Kidney (tissue), 13 donors: ENCODE measurements at regions not wholly inside any gene's neighbourhood (a gene's known extent, or its start where the extent isn't known, plus 50 kb on each side); places are given as distances from the start of the nearest gene placed in this dataset.

Experiments used
- DNase-seq, 5 donors: peaks; one replicate each; pipeline ENCODE4 v3.0.0-alpha.2; 2013 to 2020
- FAIRE-seq: peaks from 2 replicates; lab custom pipeline; 2012; peaks lifted over from hg19 to GRCh38; lab: Jason Lieb, UNC
- H3K27ac ChIP-seq, 2 donors: one replicate each; pipeline ENCODE4 v1.7.0; 2013; ENCODE audit warnings: low read depth in 2 of 2, low read length in 2 of 2, inconsistent platforms in 1 of 2
- H3K27me3 ChIP-seq: one replicate; pipeline ENCODE4 v1.7.1; 2013; ENCODE audit warnings: low read length, inconsistent platforms; ENCODE audit not compliant: control insufficient read depth, insufficient read depth
- H3K36me3 ChIP-seq, 3 donors: one replicate each; pipeline versions ENCODE4 v1.7.0 to v1.7.1; 2013; ENCODE audit warnings: low read length in 3 of 3, control low read depth in 1 of 3, inconsistent platforms in 1 of 3; ENCODE audit not compliant: insufficient read depth in 3 of 3, control insufficient read depth in 2 of 3
- H3K4me1 ChIP-seq, 3 donors: one replicate each; pipeline versions ENCODE4 v1.7.0 to v1.7.1; 2013; ENCODE audit warnings: low read length in 3 of 3, inconsistent platforms in 1 of 3, low read depth in 1 of 3; ENCODE audit not compliant: control insufficient read depth in 2 of 3, insufficient read depth in 2 of 3
- H3K4me3 ChIP-seq, 3 donors: one replicate each; pipeline versions ENCODE4 v1.7.0 to v1.8.1; 2013; ENCODE audit warnings: low read length in 3 of 3, control low read depth in 1 of 3, inconsistent platforms in 1 of 3
- H3K9ac ChIP-seq, 3 donors: one replicate each; pipeline versions ENCODE4 v1.7.0 to v1.7.1; 2013; ENCODE audit warnings: low read length in 3 of 3, control low read depth in 1 of 3, inconsistent platforms in 1 of 3
- H3K9me3 ChIP-seq, 3 donors: one replicate each; pipeline versions ENCODE4 v1.7.0 to v1.7.1; 2013; ENCODE audit warnings: low read length in 3 of 3, control low read depth in 1 of 3, inconsistent platforms in 1 of 3; ENCODE audit not compliant: control insufficient read depth in 2 of 3, insufficient read depth in 1 of 3
- CTCF ChIP-seq: IDR thresholded peaks from 3 replicates; pipeline ENCODE4 v1.5.1; 2012; ENCODE audit warnings: mild to moderate bottlenecking, moderate library complexity, borderline replicate concordance; ENCODE audit not compliant: insufficient read depth; ENCODE audit errors: extremely low read depth
- intact Hi-C: fragments of 100-400 bp; cut with DNase I; formaldehyde crosslinking; loops from one replicate; pipeline ENCODE4 v1.11.1; 2022
- donor health status: control.
- donor health status: control.
- donor health status: control.
- donor health status: control.
- donor health status: control.
- donor health status: DM: yes; HTN: yes; CAD: no.
- donor health status: Normal renal cell carcinoma (clear cell type).

DNA sequence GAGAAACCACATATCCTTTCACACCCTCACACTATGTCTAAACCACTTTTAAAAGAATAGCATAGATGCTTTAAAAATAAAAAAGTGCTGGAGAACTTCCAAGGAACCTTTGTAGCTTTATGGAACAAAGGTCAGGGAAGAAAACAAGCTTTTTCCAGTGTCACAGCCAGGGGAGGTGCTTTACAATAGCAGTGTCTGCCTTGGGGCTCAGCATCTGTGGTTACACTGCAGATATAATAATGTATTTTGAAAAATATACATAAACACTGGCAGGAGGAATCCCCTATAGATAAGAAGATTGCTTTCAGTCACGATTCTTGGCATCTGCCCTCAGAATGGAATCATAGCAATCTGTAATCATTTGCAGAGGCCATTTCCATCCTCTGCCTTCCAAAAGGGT, 362.4 kb upstream of the LRRC3B start:
- DNase-seq (no peak), FAIRE-seq (no peak)
- no peak overlapping the region for H3K9ac ChIP-seq
- intact Hi-C loops: no loop called here
- peaks cover 0 to 5% (median 2%) of the 10 kb centered on the region in 3 donors for H3K4me1 ChIP-seq
- H3K27ac ChIP-seq: no peak overlapping the region
- no peak for TF ChIP-seq CTCF
- no peak overlapping the region for H3K4me3 ChIP-seq
- H3K36me3 ChIP-seq: no peaks in the 10 kb centered on the region
- H3K27me3 ChIP-seq: no peaks in the 10 kb centered on the region
- no peaks in the 10 kb centered on the region for H3K9me3 ChIP-seq

- H3K27me3 ChIP-seq: no peaks in the 10 kb centered on the region
- H3K9ac ChIP-seq: no peak overlapping the region
- DNase-seq (no peak), FAIRE-seq (no peak)
- intact Hi-C loops: no loop called here
- no peak overlapping the region for H3K4me3 ChIP-seq
- no peak overlapping the region for H3K27ac ChIP-seq
- no peaks in the 10 kb centered on the region for H3K36me3 ChIP-seq
- H3K9me3 ChIP-seq: no peaks in the 10 kb centered on the region
- no peak for TF ChIP-seq CTCF
- H3K4me1 ChIP-seq: peaks cover 0 to 5% (median 1%) of the 10 kb centered on the region in 3 donors
Measured at GRCh38 chr3:26264708-26265107, 357.9 kb upstream of the LRRC3B start.

DNA sequence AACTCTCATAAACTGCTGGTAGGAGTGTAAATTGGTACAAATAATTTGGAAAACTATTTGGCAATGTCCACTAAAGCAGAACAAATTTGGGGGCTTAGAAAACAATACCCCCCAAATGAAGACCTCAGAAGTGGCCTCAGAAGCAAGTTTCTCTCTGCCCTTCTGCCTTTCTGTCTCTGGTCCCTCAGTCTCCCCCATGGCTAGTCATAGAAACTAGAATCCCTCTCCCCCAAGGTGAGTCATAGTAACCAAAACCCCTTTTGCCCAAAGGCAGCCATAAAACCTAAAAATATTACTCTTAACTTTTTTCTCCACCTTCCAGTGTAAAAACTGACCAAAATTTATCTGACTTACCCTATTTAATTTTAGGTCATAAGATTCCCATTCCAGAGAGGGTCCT, 350.7 kb upstream of the LRRC3B start:
- no peak for TF ChIP-seq CTCF
- FAIRE-seq (no peak), DNase-seq (no peak)
- Histone ChIP-seq H3K4me3 (no peak overlapping the region), H3K27ac (no peak overlapping the region), H3K9ac (no peak overlapping the region), H3K4me1 (no peaks in the 10 kb centered on the region), H3K36me3 (no peaks in the 10 kb centered on the region), H3K27me3 (no peaks in the 10 kb centered on the region), H3K9me3 (no peaks in the 10 kb centered on the region)
- intact Hi-C loops: no loop called here

- FAIRE-seq: no peak
- no peak for TF ChIP-seq CTCF
- no peaks in the 10 kb centered on the region for H3K9me3 ChIP-seq
- no peaks in the 10 kb centered on the region for H3K4me1 ChIP-seq
- DNase-seq: no peak
- no peaks in the 10 kb centered on the region for H3K36me3 ChIP-seq
- H3K27ac ChIP-seq: no peak overlapping the region
- H3K9ac ChIP-seq: no peak overlapping the region
- H3K4me3 ChIP-seq: no peak overlapping the region
- intact Hi-C loops: no loop called here
- no peaks in the 10 kb centered on the region for H3K27me3 ChIP-seq
Measured at GRCh38 chr3:26273196-26273595, 349.4 kb upstream of the LRRC3B start.
